SJSA1 (cell line): ENCODE measurements at regions not wholly inside any gene's neighbourhood (a gene's known extent, or its start where the extent isn't known, plus 50 kb on each side); places are given as distances from the start of the nearest gene placed in this dataset.
"Not testable (repeated sequence)": the region's sequence is repeated elsewhere in the genome, so short reads cannot be mapped to it uniquely, and the experiment has no call there.

Experiments
- DNase-seq, 2 experiments: peaks; one replicate each; pipeline ENCODE4 v3.0.0-alpha.2; 2015 to 2020; ENCODE audit warnings: low spot score in 2 of 2, low read depth in 1 of 2
- H3K27ac ChIP-seq: fragments of 250-450 bp; sonication (Bioruptor Pico); 2 replicates; pipeline ENCODE4 v1.5.1; 2020; ENCODE audit warnings: mild to moderate bottlenecking, moderate library complexity
- H3K27me3 ChIP-seq: fragments of 250-450 bp; sonication (Bioruptor Pico); replicated peaks from 2 replicates; pipeline ENCODE4 v1.5.1; 2020; ENCODE audit warnings: mild to moderate bottlenecking, moderate library complexity
- H3K36me3 ChIP-seq: fragments of 250-450 bp; sonication (Bioruptor Pico); 2 replicates; pipeline ENCODE4 v1.5.1; 2020; ENCODE audit warnings: mild to moderate bottlenecking
- H3K4me1 ChIP-seq: fragments of 250-450 bp; sonication (Bioruptor Pico); replicated peaks from 2 replicates; pipeline ENCODE4 v1.6.1; 2021; ENCODE audit warnings: mild to moderate bottlenecking
- H3K4me3 ChIP-seq: fragments of 250-450 bp; sonication (Bioruptor Pico); 2 replicates; pipeline ENCODE4 v1.5.1; 2020; ENCODE audit warnings: mild to moderate bottlenecking
- H3K9me3 ChIP-seq: fragments of 250-450 bp; sonication (Bioruptor Pico); replicated peaks from 2 replicates; pipeline ENCODE4 v1.5.1; 2020; ENCODE audit warnings: mild to moderate bottlenecking

DNA sequence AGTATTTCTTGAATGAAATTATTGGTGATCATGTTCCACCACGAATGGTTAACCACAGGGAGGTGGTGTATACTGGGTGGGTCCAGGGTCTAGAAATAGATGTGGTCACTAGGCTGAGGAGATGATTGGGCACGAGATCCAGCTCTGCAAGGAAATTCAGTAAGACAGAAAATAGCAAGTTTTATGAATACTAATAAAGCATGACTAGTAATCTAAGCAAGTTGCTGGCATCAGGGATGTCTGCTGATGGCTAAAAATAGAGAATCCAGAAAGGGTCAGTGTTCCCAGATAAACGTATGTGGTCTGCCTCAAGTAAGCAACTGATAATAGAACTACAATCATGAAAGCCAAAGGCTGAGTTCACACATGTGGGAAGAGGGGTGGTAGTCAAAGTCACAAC lies 108.3 kb upstream of the FRMD4B start:
- Histone ChIP-seq H3K27me3 (no peaks in the 10 kb centered on the region), H3K27ac (no peak overlapping the region), H3K4me1 (no peaks in the 10 kb centered on the region), H3K4me3 (no peak overlapping the region), H3K9me3 (no peaks in the 10 kb centered on the region), H3K36me3 (no peaks in the 10 kb centered on the region)
- DNase-seq = no peak

DNA sequence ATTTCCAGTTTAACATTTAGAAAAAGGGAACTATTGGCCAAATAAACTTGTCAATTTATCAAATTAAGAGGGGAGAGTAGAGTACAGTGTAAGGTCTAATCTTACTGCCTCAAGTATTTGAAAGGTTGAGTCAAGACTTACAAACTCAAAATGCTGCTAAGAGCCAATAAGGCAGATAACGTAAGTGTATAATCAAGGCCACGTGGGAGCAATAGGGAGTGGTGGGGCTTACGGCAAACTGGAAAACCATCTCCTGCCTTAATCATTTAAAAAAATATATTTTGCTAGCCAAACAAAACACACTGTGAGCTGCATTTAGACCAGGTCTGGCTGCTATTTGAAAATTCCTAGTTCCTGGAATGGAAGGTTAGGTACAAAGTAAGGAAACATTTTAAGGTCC lies 107.3 kb upstream of the FRMD4B start:
- Histone ChIP-seq H3K27ac (no peak overlapping the region), H3K4me1 (no peaks in the 10 kb centered on the region), H3K27me3 (no peaks in the 10 kb centered on the region), H3K4me3 (no peak overlapping the region), H3K9me3 (no peaks in the 10 kb centered on the region), H3K36me3 (no peaks in the 10 kb centered on the region)
- DNase-seq = no peak

DNA sequence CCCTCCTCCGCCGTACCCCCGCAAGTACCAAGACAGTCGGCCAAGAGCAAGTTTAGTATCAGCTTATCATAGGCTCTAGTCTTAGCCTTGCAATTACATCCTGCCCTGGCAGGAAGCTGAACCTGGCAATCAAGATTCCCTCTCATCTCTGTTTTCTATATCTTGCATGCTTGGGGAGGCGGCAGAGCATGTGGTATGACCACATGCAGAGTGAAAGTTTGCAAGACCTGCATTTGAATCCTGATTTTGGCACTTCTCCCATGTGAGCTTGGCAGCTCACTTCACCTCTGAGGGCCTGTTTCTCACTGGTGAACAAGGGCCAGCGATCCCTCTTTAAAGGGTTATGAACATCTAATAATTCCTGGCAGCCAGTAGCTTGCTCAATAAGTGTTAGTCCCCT lies 106.1 kb upstream of the FRMD4B start:
- DNase-seq = no peak
- no peak overlapping the region for H3K4me3 ChIP-seq
- no peaks in the 10 kb centered on the region for H3K4me1 ChIP-seq
- H3K9me3 ChIP-seq = no peaks in the 10 kb centered on the region
- H3K27me3 ChIP-seq = no peaks in the 10 kb centered on the region
- H3K27ac ChIP-seq = no peak overlapping the region
- H3K36me3 ChIP-seq = no peaks in the 10 kb centered on the region

DNA sequence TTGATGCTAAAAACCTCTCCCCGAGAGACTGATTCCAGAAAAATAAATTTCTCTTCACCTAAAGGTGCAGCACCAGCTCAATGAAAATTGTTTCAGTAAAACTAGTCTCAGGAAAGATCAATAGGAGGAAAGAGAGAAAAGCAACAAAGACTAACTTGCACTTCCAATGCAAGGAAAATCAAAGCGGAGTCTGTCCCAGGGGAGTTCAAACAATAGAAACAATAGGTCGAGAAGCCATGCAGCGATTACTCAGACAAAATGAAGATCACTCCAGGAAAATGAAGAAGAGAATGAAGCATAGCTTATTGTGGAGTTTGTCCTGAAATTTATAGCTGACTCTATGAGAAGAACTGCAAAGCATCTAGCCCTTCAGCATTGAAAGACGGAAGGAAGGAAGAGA lies 105.1 kb upstream of the FRMD4B start:
- no peak overlapping the region for H3K4me3 ChIP-seq
- no peaks in the 10 kb centered on the region for H3K9me3 ChIP-seq
- no peak for DNase-seq
- H3K27me3 ChIP-seq = no peaks in the 10 kb centered on the region
- H3K4me1 ChIP-seq = no peaks in the 10 kb centered on the region
- no peaks in the 10 kb centered on the region for H3K36me3 ChIP-seq
- no peak overlapping the region for H3K27ac ChIP-seq

DNA sequence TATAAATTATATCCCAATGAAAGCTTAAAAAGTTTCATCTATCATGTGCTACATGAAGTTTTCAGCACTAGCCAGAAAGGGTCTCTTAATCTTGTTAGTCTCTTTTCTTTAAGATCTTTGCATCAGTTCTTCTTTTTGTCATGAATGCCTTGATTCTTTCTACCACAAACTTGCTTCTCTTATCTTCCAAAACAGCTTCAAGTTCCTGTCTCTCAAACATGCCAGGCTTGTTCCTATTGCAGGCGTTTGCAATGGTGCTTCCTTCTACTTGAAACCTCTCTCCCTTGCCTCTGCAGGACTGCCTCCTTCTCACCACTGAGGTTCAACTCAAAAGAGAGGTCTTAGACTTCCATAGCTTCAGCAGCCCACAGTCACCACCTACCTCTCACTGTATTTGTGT lies 104.3 kb upstream of the FRMD4B start:
- Histone ChIP-seq H3K27me3 (no peaks in the 10 kb centered on the region), H3K27ac (no peak overlapping the region), H3K4me1 (no peaks in the 10 kb centered on the region), H3K9me3 (no peaks in the 10 kb centered on the region), H3K4me3 (no peak overlapping the region), H3K36me3 (no peaks in the 10 kb centered on the region)
- no peak for DNase-seq

DNA sequence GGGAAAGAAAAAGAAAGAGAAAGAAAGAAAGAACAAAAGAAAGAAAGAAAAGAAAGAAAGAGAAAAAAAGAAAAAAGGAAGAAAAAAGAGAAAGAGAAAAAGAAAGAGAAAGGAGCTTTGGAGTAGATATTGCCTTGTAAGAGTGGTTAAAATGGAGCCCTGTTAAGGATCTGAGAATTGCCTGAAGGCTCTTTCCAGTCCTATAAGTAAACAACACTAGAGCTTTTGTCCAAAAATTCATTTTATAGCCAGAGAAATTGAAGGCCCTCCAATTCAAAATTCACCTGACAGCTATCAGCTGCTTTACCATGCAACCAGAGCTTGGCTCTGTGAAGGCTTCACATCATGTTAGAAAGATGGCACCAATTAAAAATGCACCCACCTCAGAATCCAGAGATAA lies 102.1 kb upstream of the FRMD4B start:
- Histone ChIP-seq H3K4me3 (no peak overlapping the region), H3K4me1 (no peaks in the 10 kb centered on the region), H3K27me3 (no peaks in the 10 kb centered on the region), H3K36me3 (no peaks in the 10 kb centered on the region), H3K9me3 (no peaks in the 10 kb centered on the region), H3K27ac (no peak overlapping the region)
- no peak for DNase-seq

DNA sequence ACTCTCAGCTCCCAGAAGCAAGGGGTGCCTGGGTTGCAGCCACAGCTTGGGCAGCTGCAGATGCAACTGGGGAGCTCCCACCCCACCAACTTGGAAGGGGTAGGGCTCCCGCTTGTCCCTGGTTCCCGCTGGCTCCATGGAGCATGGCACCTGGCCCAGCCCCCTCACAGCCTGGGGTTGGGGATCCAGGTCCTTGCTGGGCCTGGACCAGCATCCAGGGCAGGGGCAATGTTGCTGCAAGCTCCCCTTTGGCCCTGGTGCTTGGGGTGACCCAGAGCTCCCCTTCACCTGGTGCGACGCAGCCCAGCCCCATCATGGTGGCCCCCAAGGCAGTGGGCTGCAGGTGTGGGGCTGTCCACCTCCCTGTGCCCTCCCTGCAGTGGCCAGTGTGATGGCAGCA lies 99.6 kb upstream of the FRMD4B start:
- Histone ChIP-seq H3K27me3 (no peaks in the 10 kb centered on the region), H3K4me3 (no peak overlapping the region), H3K9me3 (no peaks in the 10 kb centered on the region), H3K4me1 (no peaks in the 10 kb centered on the region), H3K36me3 (no peaks in the 10 kb centered on the region), H3K27ac (no peak overlapping the region)
- DNase-seq = no peak

DNA sequence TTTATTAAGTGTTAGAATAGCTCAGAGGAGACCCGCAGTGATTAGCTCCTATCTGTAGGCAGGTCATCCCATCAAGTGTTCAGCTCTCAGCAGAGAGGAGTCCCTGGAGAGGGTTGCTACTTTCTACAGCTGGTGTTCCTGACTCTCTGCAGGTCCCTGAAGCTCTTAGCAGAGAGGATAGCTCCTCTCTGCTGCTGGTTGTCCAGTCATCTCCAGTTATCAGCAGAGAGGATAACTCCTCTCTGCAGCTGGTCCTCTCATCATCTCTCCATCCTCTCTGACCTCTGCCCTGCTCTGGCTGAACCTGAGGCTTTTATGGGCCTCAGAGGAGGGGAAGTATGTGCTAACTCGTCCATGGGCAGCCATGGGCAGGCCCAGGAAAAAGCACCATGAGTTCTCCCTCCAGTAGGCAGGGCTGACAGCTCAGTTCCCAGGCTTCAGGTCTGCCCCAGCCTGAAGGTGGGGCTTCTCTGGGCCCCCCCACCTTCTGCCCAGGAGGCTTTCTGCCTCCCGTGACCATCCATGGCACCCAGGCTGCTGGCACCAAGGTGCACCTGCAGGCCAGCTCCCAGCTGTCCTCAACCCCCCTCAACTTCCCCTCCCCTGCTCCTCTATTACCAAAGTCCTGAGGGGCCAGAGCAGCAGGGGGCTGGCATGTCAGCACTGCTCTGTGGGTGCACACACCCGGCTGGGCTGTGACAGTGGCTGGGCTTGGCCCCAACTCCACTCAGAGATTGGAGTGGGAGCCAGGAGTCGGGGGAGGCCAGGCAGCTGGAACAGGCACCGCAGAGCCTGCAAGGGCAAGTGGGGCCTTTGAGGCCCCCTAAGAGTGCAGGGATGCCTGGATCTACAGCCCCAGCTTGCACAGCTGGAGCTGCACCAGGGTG lies 98.9 kb upstream of the FRMD4B start:
- Histone ChIP-seq H3K4me1 (no peaks in the 10 kb centered on the region), H3K27me3 (no peaks in the 10 kb centered on the region), H3K9me3 (no peaks in the 10 kb centered on the region), H3K36me3 (no peaks in the 10 kb centered on the region), H3K27ac (no peak overlapping the region), H3K4me3 (no peak overlapping the region)
- DNase-seq = no peak

DNA sequence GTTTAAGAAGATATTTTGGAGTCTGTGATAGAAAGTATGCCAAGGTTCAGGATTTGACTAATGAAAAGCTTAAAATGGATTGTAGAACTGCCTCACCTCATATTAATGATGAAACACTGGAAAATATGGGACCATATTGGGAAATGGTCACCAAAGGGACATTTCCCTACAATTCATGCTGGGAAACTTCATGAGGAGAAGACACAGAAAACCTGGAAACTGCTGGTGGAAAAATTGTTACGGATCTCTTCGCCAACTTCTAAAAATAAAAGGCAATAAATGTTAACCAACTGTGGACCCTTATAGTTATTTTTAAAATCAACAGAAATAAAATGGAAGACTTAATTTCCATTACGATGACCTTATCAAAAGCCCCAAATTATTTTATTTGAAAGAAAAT lies 97.6 kb upstream of the FRMD4B start:
- H3K9me3 ChIP-seq = no peaks in the 10 kb centered on the region
- no peak overlapping the region for H3K27ac ChIP-seq
- no peak for DNase-seq
- H3K4me1 ChIP-seq = no peaks in the 10 kb centered on the region
- no peaks in the 10 kb centered on the region for H3K27me3 ChIP-seq
- no peak overlapping the region for H3K4me3 ChIP-seq
- no peaks in the 10 kb centered on the region for H3K36me3 ChIP-seq

DNA sequence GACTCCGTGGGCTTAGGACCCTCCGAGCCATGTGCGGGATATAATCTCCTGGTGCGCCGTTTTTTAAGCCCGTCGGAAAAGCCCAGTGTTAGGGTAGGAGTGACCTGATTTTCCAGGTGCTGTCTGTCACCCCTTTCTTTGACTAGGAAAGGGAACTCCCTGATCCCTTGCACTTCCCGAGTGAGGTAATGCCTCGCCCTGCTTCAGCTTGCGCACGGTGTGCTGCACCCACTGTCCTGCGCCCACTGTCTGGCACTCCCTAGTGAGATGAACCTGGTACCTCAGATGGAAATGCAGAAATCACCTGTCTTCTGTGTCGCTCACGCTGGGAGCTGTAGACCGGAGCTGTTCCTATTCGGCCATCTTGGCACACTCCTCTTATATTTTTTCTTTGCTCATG lies 95.1 kb upstream of the FRMD4B start:
- not testable (repeated sequence) for H3K4me3 ChIP-seq, H3K27ac ChIP-seq, DNase-seq

DNA sequence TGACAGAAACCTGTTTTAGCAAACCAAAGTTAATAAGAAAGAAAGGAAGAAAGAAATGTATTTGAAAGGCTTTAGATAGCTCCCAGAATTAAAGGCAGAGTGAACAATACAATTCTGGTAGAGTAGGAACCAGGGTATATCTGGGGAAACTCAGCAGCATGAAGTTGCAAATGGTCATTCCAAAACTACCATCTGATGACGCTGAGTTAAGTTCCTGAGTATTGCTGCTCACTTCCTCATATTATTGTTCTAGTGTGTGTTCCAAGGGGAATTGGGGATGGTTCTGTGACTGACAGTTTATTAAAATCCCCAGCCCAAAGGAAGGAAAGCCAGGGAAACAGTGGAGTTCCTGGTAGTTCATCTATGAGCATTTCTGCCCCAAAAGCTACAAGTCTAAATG lies 88.3 kb upstream of the FRMD4B start:
- DNase-seq = no peak
- H3K4me1 ChIP-seq = no peaks in the 10 kb centered on the region
- H3K27ac ChIP-seq = no peak overlapping the region
- H3K4me3 ChIP-seq = no peak overlapping the region
- no peaks in the 10 kb centered on the region for H3K9me3 ChIP-seq
- no peaks in the 10 kb centered on the region for H3K27me3 ChIP-seq
- no peaks in the 10 kb centered on the region for H3K36me3 ChIP-seq

More for the DNA sequence above, 95.1 kb upstream of the FRMD4B start:
- not testable (repeated sequence) for H3K9me3 ChIP-seq, H3K36me3 ChIP-seq, H3K27me3 ChIP-seq, H3K4me1 ChIP-seq

DNA sequence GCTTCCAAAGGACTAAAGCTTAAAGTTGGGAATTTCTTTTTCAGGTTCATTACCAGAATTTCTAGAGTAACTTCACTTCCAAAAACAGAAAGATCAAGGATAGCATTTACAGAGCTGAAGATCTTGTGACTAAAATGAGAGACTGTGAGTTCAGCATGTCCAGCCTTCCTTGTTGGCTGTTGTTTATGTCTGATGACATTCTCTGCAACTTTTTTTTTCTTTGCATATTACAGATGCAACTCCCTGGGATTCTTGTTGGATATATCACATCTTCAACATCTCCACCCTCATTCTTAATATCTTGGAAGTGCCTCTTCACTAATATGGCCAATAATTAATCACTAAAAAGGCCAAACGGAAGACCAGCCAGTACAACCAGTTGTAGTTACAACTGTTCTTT lies 86.2 kb upstream of the FRMD4B start:
- DNase-seq = no peak
- Histone ChIP-seq H3K36me3 (no peaks in the 10 kb centered on the region), H3K4me1 (no peaks in the 10 kb centered on the region), H3K27ac (no peak overlapping the region), H3K4me3 (no peak overlapping the region), H3K27me3 (no peaks in the 10 kb centered on the region), H3K9me3 (no peaks in the 10 kb centered on the region)

DNA sequence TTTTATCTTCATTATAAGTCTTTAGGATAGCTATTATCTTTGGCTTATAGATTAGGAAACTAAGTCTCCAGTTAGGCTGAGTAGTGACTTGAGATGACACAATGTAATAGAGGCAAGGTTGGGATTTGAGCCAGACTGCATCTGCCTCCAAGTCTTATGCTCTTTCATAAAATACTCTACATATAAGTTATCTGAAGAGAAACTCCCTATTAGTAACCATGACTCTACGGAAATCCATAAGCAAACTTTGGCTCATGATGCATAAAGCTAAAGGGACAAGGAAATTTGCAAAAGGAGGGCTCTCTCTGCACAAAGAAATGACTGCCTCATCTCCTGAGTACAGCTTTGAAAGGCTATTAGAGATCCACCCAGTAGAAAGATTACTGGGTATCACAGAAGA lies 77.6 kb upstream of the FRMD4B start:
- Histone ChIP-seq H3K9me3 (no peaks in the 10 kb centered on the region), H3K4me1 (no peaks in the 10 kb centered on the region), H3K4me3 (no peak overlapping the region), H3K36me3 (no peaks in the 10 kb centered on the region), H3K27me3 (no peaks in the 10 kb centered on the region), H3K27ac (no peak overlapping the region)
- DNase-seq = no peak

DNA sequence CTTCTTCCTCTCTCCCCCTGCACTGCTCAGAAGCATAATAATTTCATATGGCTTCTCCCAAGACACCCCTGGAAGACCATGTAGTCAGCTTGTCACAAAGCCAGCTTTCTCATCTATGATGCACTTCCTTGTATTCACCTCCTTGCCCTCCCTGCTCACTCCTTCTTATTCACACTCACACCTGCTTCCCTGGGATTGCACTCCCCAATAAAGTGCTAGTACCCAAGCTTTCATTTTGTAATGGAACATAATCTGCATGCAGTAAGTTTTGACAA lies 76.9 kb upstream of the FRMD4B start:
- Histone ChIP-seq H3K27me3 (no peaks in the 10 kb centered on the region), H3K4me3 (no peak overlapping the region), H3K9me3 (no peaks in the 10 kb centered on the region), H3K27ac (no peak overlapping the region), H3K36me3 (no peaks in the 10 kb centered on the region), H3K4me1 (no peaks in the 10 kb centered on the region)
- DNase-seq = no peak
